GM12878 (cell line): ENCODE measurements at regions not wholly inside any gene's neighbourhood (a gene's known extent, or its start where the extent isn't known, plus 50 kb on each side); places are given as distances from the start of the nearest gene placed in this dataset.

ENCODE experiments used
- ATAC-seq: fragments of 200-7000 bp; cut with Tn5 transposase; 3 replicates; pipeline ENCODE4 v1.9.1; 2020; ENCODE audit warnings: mild to moderate bottlenecking, moderate library complexity
- BruUV-seq: library from RNA; stranded (reverse); fragments of 400-500 nt; replicated peaks from 2 replicates; lab custom pipeline; 2021; lab: Mats Ljungman, UMichigan
- CTCF ChIA-PET: fragments of 300-600 bp; sonication (Branson Sonifier 250); formaldehyde crosslinking; extraction: SDS; loops from one replicate; lab custom pipeline; 2021; ENCODE audit warnings: inconsistent platforms; lab: Yijun Ruan, JAX
- POLR2A ChIA-PET: fragments of 350-600 bp; formaldehyde crosslinking; extraction: SDS; loops from one replicate; lab custom pipeline; 2021; ENCODE audit warnings: inconsistent platforms; lab: Charles Lee
- RAD21 ChIA-PET: fragments of 300-600 bp; sonication (Branson Sonifier 250); formaldehyde crosslinking; loops from one replicate; lab custom pipeline; 2023; ENCODE audit warnings: antibody characterized with exemption; ENCODE audit not compliant: unreplicated experiment; lab: Charles Lee
- SMC1A ChIA-PET: fragments of 300-600 bp; sonication (Branson Sonifier 250); formaldehyde crosslinking; loops from one replicate; lab custom pipeline; 2023; ENCODE audit not compliant: unreplicated experiment, uncharacterized antibody; lab: Charles Lee
- DNase-seq: peaks from one replicate; pipeline ENCODE4 v3.0.0-alpha.2; 2011; ENCODE audit warnings: low read depth, low spot score
- FAIRE-seq: peaks from 3 replicates; lab custom pipeline; 2011; peaks lifted over from hg19 to GRCh38; lab: Jason Lieb, UNC
- H2AFZ ChIP-seq: 2 replicates; pipeline ENCODE4 v1.6.0; 2011; ENCODE audit warnings: low read depth, low read length, control low read depth; ENCODE audit not compliant: control insufficient read depth
- H3K27ac ChIP-seq: 2 replicates; pipeline ENCODE4 v1.5.1; 2011; ENCODE audit warnings: control low read depth; ENCODE audit not compliant: control insufficient read depth, insufficient read depth
- H3K27me3 ChIP-seq, 2 experiments: replicated peaks in 1 of 2; 2 replicates each; pipeline versions ENCODE4 v1.6.0 to v1.6.1; 2011; ENCODE audit warnings: low read length in 1 of 2; ENCODE audit not compliant: control insufficient read depth in 2 of 2, insufficient read depth in 2 of 2
- H3K36me3 ChIP-seq, 2 experiments: 2 replicates each; pipeline ENCODE4 v1.5.1; 2011; ENCODE audit warnings: low read length in 1 of 2; ENCODE audit not compliant: control insufficient read depth in 2 of 2, insufficient read depth in 2 of 2
- H3K4me1 ChIP-seq: 2 replicates; pipeline ENCODE4 v1.6.1; 2011; ENCODE audit warnings: mild to moderate bottlenecking, low read length, moderate library complexity, mixed read lengths; ENCODE audit not compliant: control insufficient read depth, insufficient read depth
- H3K4me2 ChIP-seq: 2 replicates; pipeline ENCODE4 v1.6.0; 2011; ENCODE audit warnings: control low read depth; ENCODE audit not compliant: control insufficient read depth, insufficient read depth
- H3K4me3 ChIP-seq: fragments of 200-600 bp; sonication (generic); 2 replicates; pipeline ENCODE4 v1.5.1; 2016
- H3K79me2 ChIP-seq: 2 replicates; pipeline ENCODE4 v1.6.0; 2011; ENCODE audit warnings: low read length; ENCODE audit not compliant: control insufficient read depth, insufficient read depth
- H3K9ac ChIP-seq: 2 replicates; pipeline ENCODE4 v1.8.0; 2011; ENCODE audit warnings: low read length, control low read depth, mixed read lengths; ENCODE audit not compliant: control insufficient read depth, insufficient read depth
- H3K9me3 ChIP-seq: replicated peaks from 3 replicates; pipeline ENCODE4 v1.5.1; 2011; ENCODE audit warnings: mild to moderate bottlenecking, low read length; ENCODE audit not compliant: control insufficient read depth, insufficient read depth
- H4K20me1 ChIP-seq: 2 replicates; pipeline ENCODE4 v1.6.0; 2011; ENCODE audit not compliant: control insufficient read depth, insufficient read depth
- ATF7 ChIP-seq: fragments of 450-650 bp; IDR thresholded peaks from 2 replicates; pipeline ENCODE4 v1.6.1; 2016; ENCODE audit warnings: low read depth, mild to moderate bottlenecking
- E2F4 ChIP-seq: IDR thresholded peaks from 2 replicates; pipeline ENCODE4 v1.6.1; 2012; ENCODE audit warnings: low read depth, low read length, improper control_type of control experiment
- HDGF ChIP-seq: fragments of 450-650 bp; IDR thresholded peaks from 2 replicates; pipeline ENCODE4 v1.6.1; 2016; ENCODE audit warnings: antibody characterized with exemption
- IRF4 ChIP-seq: IDR thresholded peaks from 2 replicates; pipeline ENCODE4 v1.6.1; 2011; ENCODE audit warnings: low read depth, low read length
- MYC ChIP-seq: IDR thresholded peaks from 2 replicates; pipeline ENCODE4 v1.6.1; 2011; ENCODE audit warnings: mild to moderate bottlenecking, low read length, moderate library complexity, inconsistent platforms; ENCODE audit not compliant: insufficient read depth, insufficient replicate concordance, insufficient read length, severe bottlenecking
- NFIC ChIP-seq: IDR thresholded peaks from 2 replicates; pipeline ENCODE4 v1.6.1; 2012; ENCODE audit warnings: low read depth, mild to moderate bottlenecking, inconsistent platforms, low read length, moderate library complexity
- PBX3 ChIP-seq: IDR thresholded peaks from 2 replicates; pipeline ENCODE4 v1.6.1; 2011; ENCODE audit warnings: mild to moderate bottlenecking, low read depth, low read length, moderate library complexity; ENCODE audit not compliant: insufficient replicate concordance
- SMARCA5 ChIP-seq: fragments of 450-650 bp; IDR thresholded peaks from 2 replicates; pipeline ENCODE4 v1.6.1; 2017; ENCODE audit warnings: mild to moderate bottlenecking
- ZNF207 ChIP-seq: fragments of 450-650 bp; IDR thresholded peaks from 2 replicates; pipeline ENCODE4 v1.6.1; 2014; ENCODE audit warnings: antibody characterized with exemption, mild to moderate bottlenecking, borderline replicate concordance
- ZSCAN29 ChIP-seq: fragments of 450-650 bp; IDR thresholded peaks from 2 replicates; pipeline ENCODE4 v1.6.1; 2017; ENCODE audit warnings: mild to moderate bottlenecking, moderate library complexity
- WGBS: methylation state at CpG from one replicate; pipeline ENCODE4 v1.1.6; 2016; ENCODE audit warnings: low lambda C conversion rate; ENCODE audit not compliant: insufficient replicate concordance, insufficient coverage; ENCODE audit errors: missing lambda C conversion rate; 5-methylcytosine and 5-hydroxymethylcytosine counted together
- in situ Hi-C: fragments of 300-500 bp; cut with MboI; formaldehyde crosslinking; loops from 9 replicates; pipeline ENCODE4 v1.14.3; 2018; ENCODE audit warnings: mixed read lengths
- intact Hi-C: fragments of 100-400 bp; cut with micrococcal nuclease; formaldehyde crosslinking; loops from one replicate; pipeline ENCODE4 v1.14.2; 2022; ENCODE audit not compliant: unreplicated experiment

GRCh38 chrX:85685843-85686242 is 306.4 kb upstream of the POF1B start:
- WGBS, result 15% methylated on average over 5 of the region's 5 CpGs
- SMC1A ChIA-PET, result no interaction called here
- H3K27ac ChIP-seq, result no peak overlapping the region
- no peak for DNase-seq
- no peak overlapping the region for H3K4me3 ChIP-seq
- RAD21 ChIA-PET, result no interaction called here
- no peaks in the 10 kb centered on the region for H3K4me1 ChIP-seq
- BruUV-seq, result no TSS peak
- no peak for FAIRE-seq
- no peak overlapping the region for H2AFZ ChIP-seq
- in situ Hi-C loops, result no loop called here
- no peaks in the 10 kb centered on the region for H3K79me2 ChIP-seq
- CTCF ChIA-PET, result no interaction called here
- no peak overlapping the region for H3K4me2 ChIP-seq
- no peaks in the 10 kb centered on the region for H4K20me1 ChIP-seq
- POLR2A ChIA-PET, result no interaction called here
- TF ChIP-seq ZSCAN29 (no peak), PBX3 (no peak), MYC (no peak), SMARCA5 (no peak), IRF4 (no peak), NFIC (no peak), ATF7 (no peak), E2F4 (no peak), HDGF (no peak), ZNF207 (no peak)
- TF ChIP-seq, all 136 proteins: peak for 0
- no peak for ATAC-seq
- Histone ChIP-seq H3K9me3 (no peaks in the 10 kb centered on the region), H3K27me3 (no peaks in the 10 kb centered on the region), H3K36me3 (no peaks in the 10 kb centered on the region), H3K9ac (no peak overlapping the region)
- intact Hi-C loops, result no loop called here
